Mucosa of stomach (tissue), 1 donor: ENCODE measurements at regions not wholly inside any gene's neighbourhood (a gene's known extent, or its start where the extent isn't known, plus 50 kb on each side); places are given as distances from the start of the nearest gene placed in this dataset.
"Not testable (repeated sequence)": the region's sequence is repeated elsewhere in the genome, so short reads cannot be mapped to it uniquely, and the experiment has no call there.

ENCODE experiments used
- H3K27me3 ChIP-seq: one replicate; pipeline ENCODE4 v1.7.0; 2013; ENCODE audit warnings: mild to moderate bottlenecking, low read length; ENCODE audit not compliant: control insufficient read depth, insufficient read depth
- H3K36me3 ChIP-seq: one replicate; pipeline ENCODE4 v1.7.0; 2013; ENCODE audit warnings: low read length; ENCODE audit not compliant: control insufficient read depth, insufficient read depth
- H3K4me1 ChIP-seq: one replicate; pipeline ENCODE4 v1.7.0; 2013; ENCODE audit warnings: mild to moderate bottlenecking, low read length; ENCODE audit not compliant: control insufficient read depth, insufficient read depth
- H3K4me3 ChIP-seq: one replicate; pipeline ENCODE4 v1.7.0; 2013; ENCODE audit warnings: low read length
- H3K9ac ChIP-seq: one replicate; pipeline ENCODE4 v1.7.0; 2013; ENCODE audit warnings: mild to moderate bottlenecking, low read length, moderate library complexity
- H3K9me3 ChIP-seq: one replicate; pipeline ENCODE4 v1.7.0; 2013; ENCODE audit warnings: mild to moderate bottlenecking, low read length, moderate library complexity; ENCODE audit not compliant: control insufficient read depth
- donor health status: Pancreatic carcinoma.

DNA sequence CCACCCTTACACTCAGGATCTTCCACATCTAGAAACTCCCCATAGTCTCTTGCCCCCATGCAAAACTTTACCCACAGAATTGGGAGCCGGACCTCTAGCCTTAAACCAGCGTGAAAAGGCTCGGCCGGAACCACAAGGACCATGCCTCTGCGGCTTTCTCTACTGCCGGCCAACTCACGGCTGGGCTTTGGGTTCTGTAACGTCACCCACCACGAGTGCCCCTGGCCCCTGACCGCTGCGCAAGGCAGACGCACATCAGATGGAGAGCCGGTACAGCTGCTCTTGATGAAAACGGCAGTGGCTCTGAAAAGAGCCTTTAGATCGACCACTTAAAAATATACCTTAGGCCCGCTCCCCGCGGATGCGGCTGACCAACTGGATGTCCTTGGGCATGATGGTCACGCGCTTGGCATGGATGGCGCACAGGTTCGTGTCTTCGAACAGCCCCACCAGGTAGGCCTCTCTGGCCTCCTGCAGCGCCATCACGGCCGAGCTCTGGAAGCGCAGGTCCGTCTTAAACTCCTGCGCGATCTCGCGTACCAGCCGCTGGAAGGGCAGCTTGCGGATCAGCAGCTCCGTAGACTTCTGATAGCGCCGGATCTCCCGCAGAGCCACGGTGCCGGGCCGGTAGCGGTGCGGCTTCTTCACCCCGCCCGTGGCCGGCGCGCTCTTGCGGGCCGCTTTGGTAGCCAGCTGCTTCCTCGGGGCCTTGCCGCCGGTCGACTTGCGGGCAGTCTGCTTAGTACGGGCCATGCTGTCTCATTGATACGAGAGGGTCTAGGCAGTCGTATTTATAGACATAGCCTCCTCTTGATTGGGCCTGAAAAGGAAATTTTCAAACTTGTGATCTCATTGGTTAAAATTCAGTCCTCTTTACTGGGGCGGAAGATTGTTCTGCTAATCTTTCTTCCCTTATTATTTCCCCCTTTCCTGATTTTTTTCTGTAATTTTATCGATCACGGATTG, 66.3 kb downstream of the FAM72C start:
- not testable (repeated sequence) for H3K4me1 ChIP-seq, H3K9ac ChIP-seq, H3K9me3 ChIP-seq, H3K36me3 ChIP-seq, H3K27me3 ChIP-seq, H3K4me3 ChIP-seq

- not testable (repeated sequence) for H3K9me3 ChIP-seq, H3K4me3 ChIP-seq, H3K4me1 ChIP-seq, H3K36me3 ChIP-seq, H3K27me3 ChIP-seq, H3K9ac ChIP-seq
These were observed 67.2 kb downstream of the FAM72C start for GRCh38 chr1:143904622-143904979.

DNA sequence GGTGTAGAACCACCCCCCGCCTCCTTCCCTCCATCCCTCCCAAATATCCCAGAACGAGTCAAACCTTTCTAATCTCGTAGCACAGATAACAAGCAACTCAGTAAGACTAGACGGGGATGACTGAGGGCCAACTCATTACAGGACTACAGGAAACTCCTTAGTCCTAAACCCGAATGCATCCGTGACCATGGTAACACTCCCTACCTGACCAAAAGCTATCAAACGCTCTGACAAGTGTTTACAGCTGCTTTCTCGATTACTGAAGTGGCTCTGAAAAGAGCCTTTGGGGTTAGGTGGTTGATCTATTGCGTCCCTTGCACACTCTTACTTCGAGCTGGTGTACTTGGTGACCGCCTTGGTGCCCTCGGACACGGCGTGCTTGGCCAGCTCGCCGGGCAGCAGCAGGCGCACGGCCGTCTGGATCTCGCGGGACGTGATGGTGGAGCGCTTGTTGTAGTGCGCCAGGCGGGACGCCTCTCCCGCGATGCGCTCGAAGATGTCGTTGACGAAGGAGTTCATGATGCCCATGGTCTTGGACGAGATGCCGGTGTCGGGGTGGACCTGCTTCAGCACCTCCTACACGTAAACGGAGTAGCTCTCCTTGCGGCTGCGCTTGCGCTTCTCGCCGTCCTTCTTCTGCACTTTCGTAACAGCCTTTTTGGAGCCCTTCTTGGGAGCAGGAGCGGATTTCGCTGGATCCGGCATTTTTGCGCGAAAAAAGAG, 67.7 kb downstream of the FAM72C start:
- H3K9me3 ChIP-seq, H3K36me3 ChIP-seq, H3K9ac ChIP-seq, H3K4me1 ChIP-seq, H3K27me3 ChIP-seq, H3K4me3 ChIP-seq: not testable (repeated sequence)

GRCh38 chr1:143896377-143896776, 75.4 kb downstream of the FAM72C start:
- H3K4me1 ChIP-seq, H3K9me3 ChIP-seq, H3K27me3 ChIP-seq, H3K4me3 ChIP-seq, H3K36me3 ChIP-seq, H3K9ac ChIP-seq: not testable (repeated sequence)

DNA sequence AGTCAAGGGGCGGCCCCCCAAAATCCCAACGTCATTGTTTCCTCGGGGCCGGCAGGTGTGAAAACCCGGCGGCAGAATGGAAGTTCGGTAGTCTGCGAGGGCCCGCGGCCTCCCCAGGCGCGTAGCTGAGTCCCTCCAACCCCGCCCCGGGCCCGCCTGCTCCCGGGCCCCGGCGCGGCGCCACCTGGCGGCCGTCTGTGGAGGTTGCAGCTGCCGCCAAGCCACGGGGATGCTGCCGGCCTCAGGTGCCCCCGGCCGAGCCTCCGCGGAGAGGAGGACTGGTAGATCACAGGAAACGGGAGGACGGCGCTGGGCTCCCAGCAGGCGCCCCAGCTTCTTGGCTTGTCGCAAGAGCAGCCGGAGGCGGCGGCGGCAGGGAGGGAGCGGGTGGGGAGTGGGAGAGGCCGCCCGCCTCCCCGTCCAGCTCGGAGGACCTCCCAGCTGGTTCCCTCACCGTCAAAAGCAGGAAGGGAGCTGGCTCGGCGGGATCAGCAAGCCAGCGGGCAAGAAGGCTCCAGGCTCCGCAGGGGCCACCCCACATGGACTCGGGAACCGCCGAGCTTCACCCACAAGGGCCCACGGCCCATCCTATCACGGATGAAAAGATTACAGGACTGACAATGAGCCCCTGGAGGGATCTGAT, 86.7 kb downstream of the FAM72C start:
- H3K36me3 ChIP-seq, H3K9me3 ChIP-seq, H3K27me3 ChIP-seq, H3K4me3 ChIP-seq, H3K9ac ChIP-seq, H3K4me1 ChIP-seq: not testable (repeated sequence)

DNA sequence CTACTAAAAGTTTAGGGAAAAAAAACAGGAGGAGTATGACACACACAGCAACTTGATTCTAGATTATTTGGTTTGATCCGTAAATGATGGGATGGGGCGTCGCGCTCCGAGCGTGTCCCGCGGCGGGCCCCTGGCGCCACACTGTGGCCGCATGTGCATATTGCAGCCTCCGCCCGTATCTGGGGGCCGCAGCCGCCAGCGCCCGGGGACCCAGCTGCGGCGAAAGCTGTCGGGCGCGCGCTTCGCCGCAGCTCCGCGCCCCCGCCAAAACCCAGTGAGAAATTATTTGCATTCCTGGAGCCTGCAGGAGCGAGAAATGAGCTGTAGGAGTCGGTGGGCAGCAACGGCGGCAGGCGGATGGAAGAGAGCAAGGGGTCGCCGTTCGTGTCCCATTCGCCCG, 87.3 kb downstream of the FAM72C start:
- not testable (repeated sequence) for H3K4me1 ChIP-seq, H3K27me3 ChIP-seq, H3K9me3 ChIP-seq, H3K36me3 ChIP-seq, H3K9ac ChIP-seq, H3K4me3 ChIP-seq

GRCh38 chr1:143879757-143880536, 91.8 kb downstream of the FAM72C start:
- H3K4me3 ChIP-seq, H3K36me3 ChIP-seq, H3K9me3 ChIP-seq, H3K4me1 ChIP-seq, H3K9ac ChIP-seq, H3K27me3 ChIP-seq: not testable (repeated sequence)

GRCh38 chr1:143875947-143876346, 95.8 kb downstream of the FAM72C start:
- H3K9ac ChIP-seq, H3K4me1 ChIP-seq, H3K27me3 ChIP-seq, H3K36me3 ChIP-seq, H3K9me3 ChIP-seq, H3K4me3 ChIP-seq: not testable (repeated sequence)

DNA sequence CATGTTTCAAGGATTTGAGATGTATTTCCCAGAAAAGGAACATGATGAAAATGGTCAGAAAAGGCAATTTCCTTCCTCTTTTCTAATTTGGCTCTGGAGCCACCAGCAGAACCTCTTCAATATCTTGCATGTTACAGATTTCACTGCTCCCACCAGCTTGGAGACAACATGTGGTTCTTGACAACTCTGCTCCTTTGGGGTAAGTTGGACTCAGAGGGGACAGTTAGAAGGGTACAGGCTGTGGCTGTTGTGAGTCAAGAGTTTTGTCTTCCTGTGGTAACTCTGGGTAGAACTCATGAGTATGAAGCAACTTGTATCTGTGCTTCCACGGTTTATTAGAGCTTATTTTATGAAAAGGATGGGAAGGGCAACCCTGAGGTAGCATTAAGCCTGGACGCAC, 97.2 kb downstream of the FAM72C start:
- not testable (repeated sequence) for H3K36me3 ChIP-seq, H3K4me3 ChIP-seq, H3K9me3 ChIP-seq, H3K27me3 ChIP-seq, H3K9ac ChIP-seq, H3K4me1 ChIP-seq

- H3K4me1 ChIP-seq, result not testable (repeated sequence)
These were observed 98.1 kb downstream of the FAM72C start for GRCh38 chr1:143873650-143874049.

GRCh38 chr1:143870388-143870787, 101.4 kb downstream of the FAM72C start:
- not testable (repeated sequence) for H3K27me3 ChIP-seq, H3K9ac ChIP-seq, H3K9me3 ChIP-seq, H3K36me3 ChIP-seq, H3K4me1 ChIP-seq, H3K4me3 ChIP-seq

More at GRCh38 chr1:143873650-143874049, 98.1 kb downstream of the FAM72C start:
- H3K9me3 ChIP-seq, H3K9ac ChIP-seq, H3K36me3 ChIP-seq, H3K4me3 ChIP-seq, H3K27me3 ChIP-seq: not testable (repeated sequence)
